Cerebellar nuclear complex (tissue), 1 donor: ENCODE measurements at regions not wholly inside any gene's neighbourhood (a gene's known extent, or its start where the extent isn't known, plus 50 kb on each side); places are given as distances from the start of the nearest gene placed in this dataset.
"Not testable (repeated sequence)": the region's sequence is repeated elsewhere in the genome, so short reads cannot be mapped to it uniquely, and the experiment has no call there.

ENCODE experiments used
- DNase-seq, 2 experiments: peaks; one replicate each; lab custom pipeline; 2025; lab: John Stamatoyannopoulos, UW

GRCh38 chr9:129316281-129317030, 138.4 kb upstream of the IER5L start:
- DNase-seq: no peak

- no peak for DNase-seq
These were observed 135.4 kb upstream of the IER5L start for GRCh38 chr9:129313331-129313955.

- no peak for DNase-seq
These were observed 134.4 kb upstream of the IER5L start for GRCh38 chr9:129312251-129313122.

- no peak for DNase-seq
These were observed 133.6 kb upstream of the IER5L start for GRCh38 chr9:129311643-129312042.

- no peak for DNase-seq
These were observed 132.7 kb upstream of the IER5L start for GRCh38 chr9:129310666-129311350.

- DNase-seq: no peak
These were observed 131.8 kb upstream of the IER5L start for GRCh38 chr9:129309906-129310305.

- no peak for DNase-seq
These were observed 131.0 kb upstream of the IER5L start for GRCh38 chr9:129309041-129309430.

- DNase-seq: no peak
These were observed 129.3 kb upstream of the IER5L start for GRCh38 chr9:129307227-129307970.

- DNase-seq: no peak
These were observed 128.4 kb upstream of the IER5L start for GRCh38 chr9:129306318-129306973.

GRCh38 chr9:129305246-129305645, 127.2 kb upstream of the IER5L start:
- no peak for DNase-seq

- DNase-seq: no peak
These were observed 123.9 kb upstream of the IER5L start for GRCh38 chr9:129301941-129302340.

- DNase-seq: not testable (repeated sequence)
These were observed 118.1 kb upstream of the IER5L start for GRCh38 chr9:129296195-129296594.

GRCh38 chr9:129291041-129291501, 113.0 kb upstream of the IER5L start:
- DNase-seq: no peak

GRCh38 chr9:129290606-129291005, 112.5 kb upstream of the IER5L start:
- no peak for DNase-seq

- DNase-seq: no peak
These were observed 111.8 kb upstream of the IER5L start for GRCh38 chr9:129289883-129290282.

GRCh38 chr9:129289131-129289731, 111.2 kb upstream of the IER5L start:
- DNase-seq: no peak

GRCh38 chr9:129287619-129288305, 109.7 kb upstream of the IER5L start:
- no peak for DNase-seq

GRCh38 chr9:129285979-129286772, 108.1 kb upstream of the IER5L start:
- DNase-seq: no peak

- DNase-seq: no peak
These were observed 107.3 kb upstream of the IER5L start for GRCh38 chr9:129285382-129285781.
